SKM-1 (cell line): ENCODE measurements at regions not wholly inside any gene's neighbourhood (a gene's known extent, or its start where the extent isn't known, plus 50 kb on each side); places are given as distances from the start of the nearest gene placed in this dataset.

ENCODE experiments used
- DNase-seq: peaks from one replicate; lab custom pipeline; 2025; ENCODE audit not compliant: unreplicated experiment; lab: John Stamatoyannopoulos, UW

DNA sequence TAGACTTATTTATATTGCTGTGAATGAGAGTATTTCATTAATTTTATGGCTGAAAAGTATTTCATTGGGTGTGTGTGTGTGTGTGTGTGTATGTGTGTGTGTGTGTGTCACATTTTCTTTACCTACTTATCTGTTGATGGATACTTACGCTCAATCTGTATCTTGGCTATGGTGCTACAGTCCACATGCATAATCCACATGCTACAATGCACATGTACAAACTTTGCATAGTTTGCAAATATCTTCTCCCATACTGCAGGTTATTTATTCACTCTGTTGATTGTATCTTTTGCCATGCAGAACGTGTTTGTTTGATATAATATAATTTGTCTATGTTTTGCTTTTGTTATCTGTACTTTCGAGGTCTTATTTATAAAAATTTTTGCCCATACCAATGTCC lies 167.8 kb downstream of the RAB28 start:
- DNase-seq = no peak

GRCh38 chr4:13313856-13314255 lies 170.3 kb downstream of the RAB28 start:
- no peak for DNase-seq

DNA sequence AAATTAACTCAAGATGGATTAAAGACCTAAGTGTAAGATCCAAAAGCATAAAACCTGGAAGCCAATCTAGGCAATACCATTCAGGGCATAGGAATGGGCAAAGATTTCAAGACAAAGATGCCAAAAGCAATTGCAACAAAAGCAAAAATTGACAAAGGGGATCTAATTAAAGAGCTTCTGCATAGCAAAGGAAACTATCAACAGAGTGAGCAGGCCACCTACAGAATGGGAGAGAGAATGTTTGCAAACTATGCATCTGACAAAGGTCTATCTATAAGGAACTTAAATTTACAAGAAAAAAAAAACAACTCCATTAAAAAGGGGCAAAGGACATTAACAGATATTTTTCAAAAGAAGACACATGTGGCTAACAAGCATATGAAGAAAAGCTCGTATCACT lies 171.9 kb downstream of the RAB28 start:
- no peak for DNase-seq

- no peak for DNase-seq
Measured at GRCh38 chr4:13309751-13310150, 174.4 kb downstream of the RAB28 start.

DNA sequence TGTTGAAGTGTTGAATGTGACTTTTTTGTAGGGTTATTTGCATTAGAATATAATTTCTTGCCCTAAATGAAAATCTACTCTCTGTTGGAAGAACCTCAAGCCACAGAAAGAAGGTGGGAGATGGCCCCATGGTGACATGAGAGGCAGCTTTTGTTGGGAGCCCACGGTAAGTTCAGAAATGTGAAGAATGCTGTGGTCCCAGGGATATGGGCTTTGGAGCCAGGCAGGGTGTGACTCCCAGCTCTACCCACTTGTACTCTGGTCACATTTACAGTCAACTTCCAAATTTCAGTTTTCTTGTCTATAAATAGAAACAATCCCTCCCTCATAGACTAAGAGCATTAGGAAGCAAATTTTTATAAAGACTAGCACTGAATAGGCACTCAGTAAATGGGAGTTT lies 177.8 kb downstream of the RAB28 start:
- no peak for DNase-seq

DNA sequence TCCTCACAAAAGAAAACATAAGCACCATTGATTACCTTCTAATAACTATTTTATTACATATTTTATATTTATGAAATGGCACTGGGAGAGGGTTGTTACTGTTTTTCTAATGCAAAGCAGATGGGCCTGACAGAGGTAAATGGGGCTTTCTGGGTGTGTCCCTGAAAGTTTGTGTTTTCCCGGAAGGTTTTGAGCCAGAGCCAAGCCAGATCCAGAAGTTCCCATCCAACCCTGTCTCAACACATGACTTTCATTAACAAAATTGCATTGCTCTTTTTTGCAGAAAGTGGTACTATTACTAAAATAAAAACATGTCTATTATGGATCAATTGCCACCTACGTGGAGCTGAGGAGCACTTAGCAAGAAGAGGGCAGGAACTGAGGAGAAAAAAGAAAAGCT lies 181.3 kb downstream of the RAB28 start:
- no peak for DNase-seq

DNA sequence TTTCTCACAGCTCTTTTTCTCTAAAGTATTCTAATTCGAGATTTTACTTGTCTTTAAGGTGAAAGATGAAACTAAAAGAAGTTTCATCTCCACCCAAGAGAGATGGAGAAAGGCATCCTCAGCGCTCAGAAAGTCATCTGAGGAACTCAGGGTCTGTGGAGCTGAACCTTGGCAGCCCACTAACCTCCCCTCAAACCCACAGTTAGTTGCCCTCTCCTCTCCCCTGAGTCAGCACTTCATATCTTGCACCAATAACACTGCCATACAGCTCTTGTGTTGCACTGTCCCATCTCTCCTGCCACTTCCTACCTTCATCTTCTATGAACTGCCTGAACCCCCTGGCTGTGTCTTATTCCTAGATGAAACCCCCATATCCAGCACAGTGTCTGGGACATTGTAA lies 184.8 kb downstream of the RAB28 start:
- no peak for DNase-seq

DNA sequence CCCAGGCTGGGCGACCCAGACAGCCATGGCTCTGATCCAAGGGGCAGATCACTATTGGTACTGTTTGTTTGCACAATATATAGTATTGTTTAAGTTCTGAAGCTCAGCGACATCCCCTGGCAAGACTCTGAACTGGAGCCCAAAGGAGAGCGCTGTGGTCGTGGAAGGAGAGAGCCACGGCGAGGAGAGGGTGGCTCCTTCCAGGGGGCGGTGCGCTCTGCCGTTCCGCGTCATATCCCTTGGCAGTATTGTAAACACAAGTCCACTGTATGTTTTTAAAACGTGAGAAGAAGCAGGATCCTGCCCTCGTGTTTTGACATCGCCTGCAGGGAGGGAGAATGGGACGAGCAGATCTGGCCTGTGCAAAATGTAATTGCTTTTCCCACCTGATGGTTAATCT lies 185.5 kb downstream of the RAB28 start:
- DNase-seq = no peak

DNA sequence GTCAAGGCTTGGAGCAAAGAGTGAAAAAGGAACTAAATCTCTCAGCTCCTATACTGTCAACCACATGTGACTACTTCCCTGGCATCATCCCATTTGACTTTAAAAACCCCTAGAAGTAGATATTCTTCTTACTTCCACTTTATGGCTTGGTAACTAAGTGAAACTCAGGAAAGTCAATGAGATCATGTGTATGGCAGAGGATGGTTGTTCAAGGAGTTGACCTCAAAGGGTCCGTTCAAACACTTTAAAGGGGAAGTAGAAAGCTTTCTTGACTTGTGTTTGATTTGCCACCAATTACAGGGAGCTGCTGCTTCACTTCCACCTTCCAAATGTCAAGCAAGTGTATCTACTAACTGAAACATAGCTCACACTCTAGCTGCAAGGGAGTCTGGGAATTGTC lies 187.2 kb downstream of the RAB28 start:
- DNase-seq = no peak

- no peak for DNase-seq
Measured at GRCh38 chr4:13294961-13295605, 189.1 kb downstream of the RAB28 start.

- no peak for DNase-seq
Measured at GRCh38 chr4:13292372-13292771, 191.8 kb downstream of the RAB28 start.

DNA sequence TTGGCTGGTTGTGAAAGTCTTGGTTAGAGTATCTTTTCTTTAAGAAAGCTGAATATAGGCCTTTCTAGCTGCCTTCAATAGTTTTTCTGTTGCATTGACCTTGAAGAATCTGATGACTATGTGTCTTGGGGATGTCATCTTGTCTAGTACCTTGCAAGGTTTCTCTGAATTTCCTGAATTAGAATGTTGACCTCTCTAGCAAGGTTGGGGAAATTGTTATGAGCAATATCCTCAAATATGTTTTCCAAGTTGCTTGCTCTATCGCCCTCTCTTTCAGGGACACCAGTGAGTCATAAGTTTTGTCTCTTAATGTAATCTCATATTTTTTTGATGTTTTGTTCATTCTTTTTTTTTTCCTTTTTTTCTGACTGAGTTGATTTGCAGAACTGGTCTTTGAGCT lies 194.7 kb downstream of the RAB28 start:
- DNase-seq = no peak

GRCh38 chr4:13285336-13285735 lies 198.8 kb downstream of the RAB28 start:
- no peak for DNase-seq

DNA sequence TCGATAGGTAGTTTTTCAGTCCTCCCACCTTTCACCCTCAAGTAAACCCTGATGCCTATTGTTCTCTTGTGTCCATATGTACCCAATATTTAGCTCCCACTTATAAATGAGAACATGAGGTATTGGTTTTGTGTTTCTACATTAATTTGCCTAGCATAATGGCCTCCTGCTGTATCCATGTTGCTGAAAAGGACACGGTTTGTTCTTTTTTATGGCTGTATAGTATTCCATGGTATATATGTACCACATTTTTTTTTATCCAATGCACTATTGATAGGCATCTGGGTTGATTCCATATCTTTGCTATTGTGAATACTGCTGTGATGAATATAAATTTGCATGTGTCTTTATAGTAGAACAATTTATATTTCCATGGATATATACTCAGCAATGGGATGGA lies 199.2 kb downstream of the RAB28 start:
- DNase-seq = no peak

DNA sequence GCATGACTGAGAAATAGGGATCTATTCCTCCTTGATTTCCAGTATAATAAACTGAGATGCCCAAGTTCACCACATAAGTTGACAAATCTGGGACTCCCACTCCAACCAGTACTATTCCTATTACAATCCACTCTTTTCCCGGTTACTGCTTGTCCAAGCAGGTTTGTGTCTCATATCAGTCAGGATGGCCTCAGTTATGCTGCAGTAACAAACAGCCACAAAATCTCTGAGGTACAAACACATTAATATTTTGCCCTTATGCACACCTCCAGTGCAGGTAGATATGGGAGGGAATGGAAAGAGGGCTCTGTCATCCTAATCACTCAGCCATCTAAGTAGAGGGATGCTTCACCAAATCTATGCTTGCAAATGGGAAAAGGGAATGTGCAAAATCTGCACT lies 207.8 kb downstream of the RAB28 start:
- DNase-seq = no peak

DNA sequence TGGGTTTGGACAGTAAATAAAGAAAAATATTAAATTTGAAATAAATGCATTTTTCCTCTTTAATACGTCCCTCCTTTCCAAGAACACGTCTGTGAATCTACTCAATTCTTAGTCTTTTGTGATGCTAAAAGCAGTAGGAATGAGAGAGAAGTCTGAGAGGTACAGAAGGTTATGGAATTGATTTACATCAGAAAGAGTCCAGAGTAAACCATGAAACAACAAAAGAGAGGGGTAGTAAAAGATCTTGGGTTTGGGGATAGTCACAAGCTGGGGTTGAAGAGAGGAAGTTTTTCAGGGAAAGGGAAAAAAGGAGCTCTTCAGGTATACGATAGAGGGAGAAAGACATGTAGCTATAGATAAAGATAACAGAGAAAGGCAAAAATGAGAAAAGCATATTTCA lies 215.4 kb downstream of the RAB28 start:
- no peak for DNase-seq

DNA sequence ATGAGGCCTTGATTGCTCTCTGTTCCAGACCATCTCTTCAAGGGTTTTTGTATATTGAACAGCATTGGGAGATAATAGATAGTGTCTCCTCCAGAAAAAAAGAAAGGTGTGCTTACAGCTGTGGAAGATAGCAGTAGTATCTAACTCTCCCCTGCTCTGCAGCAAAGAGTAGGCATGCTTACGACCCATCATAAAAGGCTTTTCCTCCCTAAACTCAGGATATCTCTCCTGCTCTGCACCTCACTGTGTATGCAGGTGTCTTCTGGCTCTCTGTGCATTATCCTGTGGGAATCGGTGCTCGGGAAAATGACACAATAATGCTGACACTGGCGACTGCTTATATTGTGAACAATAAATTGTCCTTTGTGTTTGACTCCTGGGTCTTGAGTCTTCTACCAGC lies 216.0 kb downstream of the RAB28 start:
- no peak for DNase-seq

- DNase-seq = no peak
Measured at GRCh38 chr4:13267091-13267490, 217.0 kb downstream of the RAB28 start.

- no peak for DNase-seq
Measured at GRCh38 chr4:13266687-13267086, 217.5 kb downstream of the RAB28 start.

DNA sequence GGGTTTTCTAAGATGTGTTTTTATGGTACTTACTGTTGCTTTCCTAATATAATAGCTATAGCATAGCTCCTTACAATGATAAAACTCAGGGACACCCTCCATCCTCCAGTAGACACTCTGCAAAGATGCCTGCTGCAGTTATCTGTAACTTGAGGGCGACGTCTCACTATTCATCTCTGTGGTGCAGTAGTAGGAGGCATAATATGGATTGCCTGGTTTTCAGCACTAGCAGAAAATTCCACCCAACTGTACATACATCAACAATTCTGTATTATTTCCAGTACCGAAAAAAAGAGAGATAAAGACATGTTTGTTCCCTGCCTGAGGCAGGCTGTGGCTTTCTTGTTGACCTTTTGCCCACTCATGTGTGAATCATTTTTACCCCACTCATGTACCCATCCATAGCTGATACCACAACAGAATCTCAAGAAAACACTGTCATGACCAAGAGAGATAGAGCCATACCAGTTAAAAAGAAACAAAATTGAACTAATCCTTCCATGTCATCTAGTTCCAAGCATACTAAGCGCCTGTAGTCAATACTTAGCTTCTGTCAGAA lies 220.1 kb downstream of the RAB28 start:
- DNase-seq = no peak

DNA sequence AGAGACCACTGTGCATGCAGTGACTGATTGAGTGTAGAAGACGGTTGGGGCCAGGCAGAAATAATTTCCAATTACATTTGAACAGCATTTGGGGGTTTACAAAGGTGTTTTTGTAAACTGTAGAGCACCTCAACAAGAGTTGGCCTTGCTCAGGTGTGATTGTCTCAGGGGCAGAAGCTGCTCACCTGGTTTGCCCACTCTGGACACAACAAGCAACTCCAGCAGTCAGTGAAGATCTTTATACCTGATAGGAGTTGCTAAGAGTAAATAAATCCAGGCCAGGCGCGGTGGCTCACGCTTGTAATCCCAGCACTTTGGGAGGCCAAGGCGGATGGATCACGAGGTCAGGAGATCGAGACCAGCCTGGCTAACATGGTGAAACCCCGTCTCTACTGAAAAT lies 221.3 kb downstream of the RAB28 start:
- no peak for DNase-seq

GRCh38 chr4:13261486-13262257 lies 222.5 kb downstream of the RAB28 start:
- no peak for DNase-seq

GRCh38 chr4:13260513-13260912 lies 223.6 kb downstream of the RAB28 start:
- DNase-seq = no peak
